Fibroblast of pulmonary artery (primary cell): ENCODE measurements at regions not wholly inside any gene's neighbourhood (a gene's known extent, or its start where the extent isn't known, plus 50 kb on each side); places are given as distances from the start of the nearest gene placed in this dataset.

Experiments used
- DNase-seq: peaks from one replicate; pipeline ENCODE4 v3.0.0-alpha.2; 2010; ENCODE audit warnings: low read depth
- H3K4me3 ChIP-seq: replicated peaks from 2 replicates; pipeline ENCODE4 v1.5.1; 2011; ENCODE audit warnings: low read depth, mild to moderate bottlenecking, control low read depth, low read length, moderate library complexity
- CTCF ChIP-seq: IDR thresholded peaks from 2 replicates; pipeline ENCODE4 v1.5.1; 2011; ENCODE audit warnings: mild to moderate bottlenecking, control low read depth, low read length, inconsistent platforms; ENCODE audit errors: missing control alignments

GRCh38 chr10:31614611-31615010, 295.6 kb downstream of the ZEB1 start:
- TF ChIP-seq CTCF: no peak
- DNase-seq: no peak
- H3K4me3 ChIP-seq: no peak overlapping the region

- no peak for TF ChIP-seq CTCF
- no peak for DNase-seq
- no peak overlapping the region for H3K4me3 ChIP-seq
These were observed 293.1 kb downstream of the ZEB1 start for GRCh38 chr10:31612082-31612481.

GRCh38 chr10:31611161-31611560, 292.1 kb downstream of the ZEB1 start:
- no peak for TF ChIP-seq CTCF
- no peak overlapping the region for H3K4me3 ChIP-seq
- DNase-seq: no peak

- no peak for TF ChIP-seq CTCF
- H3K4me3 ChIP-seq: no peak overlapping the region
- DNase-seq: no peak
These were observed 288.5 kb downstream of the ZEB1 start for GRCh38 chr10:31607481-31607880.

- TF ChIP-seq CTCF: no peak
These were observed 287.8 kb downstream of the ZEB1 start for GRCh38 chr10:31606841-31607240.

GRCh38 chr10:31605861-31606525, 287.0 kb downstream of the ZEB1 start:
- H3K4me3 ChIP-seq: no peak overlapping the region
- TF ChIP-seq CTCF: no peak
- no peak for DNase-seq

More at GRCh38 chr10:31606841-31607240, 287.8 kb downstream of the ZEB1 start:
- no peak for DNase-seq
- H3K4me3 ChIP-seq: peak overlapping the region; percentile 27

- H3K4me3 ChIP-seq: no peak overlapping the region
- TF ChIP-seq CTCF: no peak
- no peak for DNase-seq
These were observed 286.4 kb downstream of the ZEB1 start for GRCh38 chr10:31605426-31605825.
